Right cardiac atrium (tissue), 5 donors: ENCODE measurements at regions not wholly inside any gene's neighbourhood (a gene's known extent, or its start where the extent isn't known, plus 50 kb on each side); places are given as distances from the start of the nearest gene placed in this dataset.

ENCODE experiments used
- ATAC-seq, 2 donors: fragments of 200-7000 bp; cut with Tn5 transposase; one replicate each; pipeline versions ENCODE4 v1.8.0 to v1.9.1; 2020; ENCODE audit warnings: moderate library complexity in 2 of 2, mild to moderate bottlenecking in 1 of 2
- DNase-seq, 3 donors: peaks; one replicate each; pipeline ENCODE4 v3.0.0-alpha.2; 2020
- H3K27ac ChIP-seq: one replicate; pipeline ENCODE4 v1.5.1; 2013; ENCODE audit warnings: mild to moderate bottlenecking, low read length, control low read depth, moderate library complexity
- H3K27me3 ChIP-seq: one replicate; pipeline ENCODE4 v1.6.1; 2013; ENCODE audit not compliant: control insufficient read depth, insufficient read depth
- H3K4me1 ChIP-seq: one replicate; pipeline ENCODE4 v1.6.1; 2013; ENCODE audit warnings: low read length; ENCODE audit not compliant: control insufficient read depth, insufficient read depth
- H3K4me3 ChIP-seq: one replicate; pipeline ENCODE4 v1.5.1; 2013; ENCODE audit warnings: low read length, control low read depth
- H3K9me3 ChIP-seq: one replicate; pipeline ENCODE4 v1.6.1; 2013; ENCODE audit warnings: low read length; ENCODE audit not compliant: control insufficient read depth
- WGBS: extraction: QIAGEN DNeasy Blood & Tissue Kit; methylation state at CpG from one replicate; pipeline ENCODE4 v1.1.7; 2013; 5-methylcytosine and 5-hydroxymethylcytosine counted together
- intact Hi-C, 4 donors: fragments of 100-400 bp; cut with DNase I; formaldehyde crosslinking; loops; one replicate each; pipeline versions ENCODE4 v1.11.0 to v1.14.0; 2022 to 2023
- donor health status: healthy with polysubstance abuse.
- donor health status: DM: no; HTN: yes; CAD: no.
- donor health status: DM: no; HTN: no; CAD: no.
- donor health status: DM: no; HTN: yes; CAD: no; lungs with severe emphysema.
- donor health status: DM: yes; HTN: yes; CAD: no.

DNA sequence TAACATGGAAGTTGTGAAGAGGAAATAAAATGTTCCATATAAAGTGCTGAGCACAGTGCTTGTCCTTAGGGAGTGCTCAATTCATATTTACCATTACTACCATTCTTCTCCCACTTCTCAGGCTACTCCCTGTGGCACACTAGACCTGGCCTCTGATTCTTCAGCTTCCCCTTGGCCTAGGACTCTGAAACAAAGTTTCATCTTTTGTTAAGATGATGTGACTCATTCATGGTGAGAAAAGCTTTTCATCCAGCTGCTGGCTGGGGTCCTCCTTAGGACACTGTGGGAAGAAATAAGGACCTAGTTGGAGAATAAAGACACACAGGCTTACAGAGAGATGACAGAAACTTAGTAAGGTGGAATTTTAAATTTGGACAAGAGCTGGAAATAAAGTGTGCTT lies 314.8 kb downstream of the CDC5L start:
- peak in 1 of 2 donors; percentile 16 for ATAC-seq
- intact Hi-C loops, result no loop called here
- DNase-seq, result no peak
- Histone ChIP-seq H3K4me1 (no peaks in the 10 kb centered on the region), H3K9me3 (no peaks in the 10 kb centered on the region), H3K27me3 (no peaks in the 10 kb centered on the region), H3K4me3 (no peak overlapping the region), H3K27ac (no peak overlapping the region)

DNA sequence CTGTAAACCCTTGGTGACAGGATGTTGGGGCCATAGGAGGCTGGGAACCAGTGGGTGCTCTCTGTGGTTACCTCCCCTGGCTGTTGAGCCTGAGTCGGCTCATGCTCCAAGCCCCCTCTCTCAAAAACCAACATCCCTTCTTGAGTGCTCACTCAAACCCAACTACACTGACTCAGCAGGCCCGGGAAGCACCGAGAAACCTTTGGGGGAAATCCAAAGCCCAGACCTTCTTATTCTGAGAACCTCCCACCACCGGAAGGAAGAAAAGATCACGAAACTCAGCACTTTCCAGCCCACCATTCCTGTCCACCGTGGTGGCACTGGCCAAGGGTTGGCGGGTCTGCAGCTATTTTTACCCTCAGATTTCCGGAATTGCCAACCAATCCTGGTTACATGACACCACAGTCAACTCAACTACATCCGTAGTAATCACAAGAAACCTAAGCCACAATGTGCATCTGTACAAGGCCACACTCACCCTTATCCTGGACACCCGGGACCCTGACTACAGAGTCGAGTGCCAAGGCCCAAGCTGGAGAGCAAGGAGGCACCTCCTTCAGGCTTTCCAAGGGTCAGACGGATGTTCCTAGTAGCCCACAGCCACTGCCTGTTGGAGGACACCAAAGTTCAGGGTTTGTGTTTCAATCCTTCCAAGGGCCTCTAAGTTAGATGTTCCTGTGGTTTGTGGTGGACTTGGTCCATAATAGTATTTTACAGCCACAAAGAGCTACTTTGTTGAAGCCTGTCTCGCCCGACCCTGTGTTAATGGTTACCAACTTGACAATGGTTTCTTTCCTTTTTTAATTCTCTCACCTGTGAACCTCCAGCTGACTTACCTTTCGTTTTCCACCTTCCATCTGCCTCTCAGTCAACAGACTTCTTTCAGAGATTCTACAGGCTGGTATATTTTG lies 317.0 kb downstream of the CDC5L start:
- H3K4me3 ChIP-seq, result no peak overlapping the region
- no peaks in the 10 kb centered on the region for H3K9me3 ChIP-seq
- H3K27ac ChIP-seq, result no peak overlapping the region
- DNase-seq (no peak), ATAC-seq (no peak)
- H3K4me1 ChIP-seq, result no peaks in the 10 kb centered on the region
- H3K27me3 ChIP-seq, result no peaks in the 10 kb centered on the region
- 90% methylated on average over 15 of the region's 15 CpGs for WGBS
- intact Hi-C loops, result no loop called here

DNA sequence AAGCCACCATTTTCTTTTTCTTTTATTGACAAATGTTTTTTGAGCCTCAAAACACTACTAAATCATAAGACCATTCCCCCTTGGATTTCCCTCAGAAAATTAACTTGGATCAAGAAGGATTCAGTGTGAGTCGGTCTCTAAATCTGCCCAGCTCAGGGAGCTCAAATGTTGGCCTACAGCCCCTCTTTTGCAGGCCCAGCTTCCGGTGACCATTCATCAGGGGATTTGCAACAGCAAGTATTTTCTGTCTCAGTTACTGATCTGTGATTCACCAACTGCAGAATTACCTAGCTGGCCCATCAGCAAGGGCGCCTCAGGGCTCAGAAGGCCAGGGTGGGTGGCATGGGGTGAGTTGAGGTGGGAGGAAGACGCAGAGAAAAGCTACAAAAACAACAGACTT lies 318.1 kb downstream of the CDC5L start:
- no peaks in the 10 kb centered on the region for H3K27me3 ChIP-seq
- DNase-seq, result no peak
- ATAC-seq, result no peak
- no peaks in the 10 kb centered on the region for H3K4me1 ChIP-seq
- no peak overlapping the region for H3K4me3 ChIP-seq
- 87% methylated on average over 4 of the region's 4 CpGs for WGBS
- intact Hi-C loops, result no loop called here
- H3K27ac ChIP-seq, result no peak overlapping the region
- no peaks in the 10 kb centered on the region for H3K9me3 ChIP-seq

DNA sequence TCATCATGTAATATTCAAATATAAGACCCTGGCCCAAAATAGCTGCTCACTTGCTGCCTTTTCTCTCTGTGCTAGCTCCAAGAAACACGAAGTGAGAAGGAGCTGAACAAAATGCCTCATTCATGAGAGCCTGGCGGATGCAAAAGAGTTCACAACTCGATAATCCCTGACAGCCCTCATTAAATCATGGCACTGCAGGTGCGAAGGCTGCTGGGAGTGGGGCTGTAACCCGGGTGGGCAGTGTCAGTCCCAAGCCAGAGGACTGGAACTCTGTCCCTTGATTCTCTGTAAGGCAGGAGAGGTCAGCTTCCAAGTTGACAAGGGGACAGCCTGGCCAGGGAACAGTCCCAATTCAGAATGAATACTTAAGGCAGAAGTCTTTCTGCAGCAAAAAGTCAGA lies 318.5 kb downstream of the CDC5L start:
- Histone ChIP-seq H3K4me3 (no peak overlapping the region), H3K9me3 (no peaks in the 10 kb centered on the region), H3K27me3 (no peaks in the 10 kb centered on the region), H3K27ac (no peak overlapping the region), H3K4me1 (no peaks in the 10 kb centered on the region)
- ATAC-seq (no peak), DNase-seq (no peak)
- intact Hi-C loops, result no loop called here
- WGBS, result 84% methylated on average over 5 of the region's 5 CpGs

DNA sequence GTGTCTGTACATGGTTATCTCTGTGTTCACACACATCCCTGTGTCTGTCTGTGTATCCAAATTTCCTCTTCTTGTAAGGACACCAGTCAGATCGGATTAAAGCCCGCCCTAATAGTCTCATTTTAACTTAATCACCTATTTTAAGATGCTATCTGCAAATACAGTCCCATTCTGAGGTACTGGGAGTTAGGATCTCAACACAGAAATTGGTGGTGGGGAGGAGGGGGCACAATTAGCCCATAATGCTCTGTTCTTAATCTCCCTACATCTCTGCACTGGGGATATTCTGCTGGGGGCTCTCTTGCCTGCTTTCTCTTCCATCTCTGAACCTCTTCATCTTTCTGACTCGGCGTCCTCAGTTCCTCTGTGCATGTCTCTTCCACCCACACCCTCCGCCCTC lies 320.7 kb downstream of the CDC5L start:
- Histone ChIP-seq H3K27ac (no peak overlapping the region), H3K27me3 (no peaks in the 10 kb centered on the region), H3K4me1 (no peaks in the 10 kb centered on the region), H3K4me3 (no peak overlapping the region), H3K9me3 (no peaks in the 10 kb centered on the region)
- WGBS, result 84% methylated on average over 5 of the region's 5 CpGs
- intact Hi-C loops, result no loop called here
- ATAC-seq (no peak), DNase-seq (no peak)

DNA sequence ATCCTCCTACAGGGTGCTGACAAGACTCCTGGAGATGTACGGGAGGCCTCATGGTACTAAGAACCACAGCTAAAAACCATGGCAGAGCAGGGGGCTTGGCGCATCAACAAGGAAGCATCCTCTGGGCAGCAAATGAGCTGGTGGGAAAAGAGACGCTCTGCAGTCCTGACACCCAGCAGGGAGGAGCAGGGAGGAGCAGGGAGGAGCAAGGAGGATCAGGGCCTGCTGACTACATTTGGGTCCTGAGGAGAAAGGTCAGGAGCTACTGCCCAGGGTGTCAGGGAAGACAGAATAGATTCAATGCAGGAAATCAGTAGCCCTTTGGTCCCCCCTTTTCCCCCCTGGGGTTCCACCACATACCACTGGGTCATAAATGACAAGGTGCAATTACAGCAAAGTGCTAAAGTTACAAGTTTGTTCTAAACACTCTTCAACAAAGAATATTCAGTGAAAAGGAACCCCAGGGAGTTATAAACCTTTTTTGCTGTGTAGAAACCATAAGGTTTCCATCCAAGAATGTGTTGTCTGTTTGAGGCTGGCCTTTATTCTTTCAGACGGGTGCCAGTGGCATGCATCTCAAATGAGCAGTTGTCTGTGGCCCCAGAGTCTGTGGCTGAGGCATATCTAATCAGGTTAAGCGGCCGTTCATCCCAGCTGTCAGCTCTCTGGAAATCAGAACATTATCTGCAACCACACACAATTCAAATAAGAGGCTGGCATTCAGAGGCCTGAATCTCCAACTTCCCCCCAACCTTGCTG lies 325.0 kb downstream of the CDC5L start:
- ATAC-seq (no peak), DNase-seq (no peak)
- Histone ChIP-seq H3K4me1 (no peaks in the 10 kb centered on the region), H3K27ac (no peak overlapping the region), H3K9me3 (no peaks in the 10 kb centered on the region), H3K4me3 (no peak overlapping the region), H3K27me3 (no peaks in the 10 kb centered on the region)
- 52% methylated on average over 6 of the region's 6 CpGs for WGBS
- intact Hi-C loops, result no loop called here

DNA sequence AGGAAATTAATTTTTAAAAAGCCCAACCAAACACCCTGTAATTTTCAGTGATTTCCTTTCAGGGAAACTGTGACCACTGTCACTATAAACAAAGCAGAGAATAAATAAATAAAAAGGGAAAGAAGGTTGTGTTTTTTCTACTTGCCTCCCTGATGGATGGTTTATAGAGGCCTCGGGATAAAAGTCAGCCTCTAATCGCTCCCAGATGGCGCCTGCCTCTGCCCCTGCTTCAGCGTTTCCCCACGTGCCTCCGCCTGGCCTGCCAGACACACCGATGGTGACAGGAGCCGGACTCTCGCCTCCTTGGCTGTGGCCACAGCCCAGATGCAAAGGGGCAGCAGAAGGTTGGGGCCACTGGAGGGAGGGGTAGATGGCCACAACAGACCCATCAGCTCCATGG lies 327.7 kb downstream of the CDC5L start:
- DNase-seq (no peak), ATAC-seq (no peak)
- H3K27me3 ChIP-seq, result no peaks in the 10 kb centered on the region
- H3K27ac ChIP-seq, result no peak overlapping the region
- no peak overlapping the region for H3K4me3 ChIP-seq
- 80% methylated on average over 9 of the region's 9 CpGs for WGBS
- no peaks in the 10 kb centered on the region for H3K4me1 ChIP-seq
- intact Hi-C loops, result no loop called here
- H3K9me3 ChIP-seq, result no peaks in the 10 kb centered on the region

DNA sequence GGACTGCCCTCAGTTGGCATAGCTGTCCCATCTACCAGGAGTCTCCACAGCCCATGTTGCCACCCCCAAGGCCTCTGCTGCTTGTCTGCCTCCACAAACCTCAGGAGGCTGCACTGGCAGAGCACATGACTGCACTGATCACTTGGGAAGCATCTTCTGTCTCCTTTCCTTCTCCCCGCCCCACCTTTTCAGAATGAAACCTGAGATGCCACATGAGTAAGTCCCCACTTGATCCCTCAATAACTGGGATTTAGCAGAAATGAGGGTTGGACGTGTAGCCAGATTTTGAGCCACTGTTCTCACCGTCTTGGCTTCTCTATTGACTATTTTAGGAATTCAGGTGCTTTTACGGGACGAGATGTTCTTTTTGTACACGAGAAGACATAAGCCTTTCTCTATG lies 328.4 kb downstream of the CDC5L start:
- WGBS, result 91% methylated on average over 6 of the region's 6 CpGs
- H3K4me3 ChIP-seq, result no peak overlapping the region
- DNase-seq (no peak), ATAC-seq (no peak)
- H3K4me1 ChIP-seq, result no peaks in the 10 kb centered on the region
- no peaks in the 10 kb centered on the region for H3K27me3 ChIP-seq
- H3K27ac ChIP-seq, result no peak overlapping the region
- intact Hi-C loops, result no loop called here
- no peaks in the 10 kb centered on the region for H3K9me3 ChIP-seq

DNA sequence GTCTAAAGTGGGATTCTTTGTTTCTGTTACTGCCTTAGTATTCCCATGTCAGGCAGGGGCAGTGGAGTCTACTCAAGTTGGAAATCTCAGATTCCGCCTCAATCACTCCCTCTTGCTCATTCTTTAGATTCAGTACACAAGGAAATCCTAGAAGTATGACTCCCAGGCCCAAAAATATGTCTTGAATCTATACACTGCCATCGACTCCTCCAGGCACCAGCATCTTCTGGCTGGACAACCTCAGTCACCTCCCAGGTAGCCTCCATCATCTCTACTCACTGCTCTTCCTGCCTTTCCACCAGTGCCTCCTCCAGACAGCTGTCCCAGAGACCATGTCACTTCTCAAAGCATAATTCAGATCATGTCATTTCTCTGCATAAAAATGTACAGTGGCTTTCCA lies 329.9 kb downstream of the CDC5L start:
- no peaks in the 10 kb centered on the region for H3K9me3 ChIP-seq
- intact Hi-C loops, result no loop called here
- no peaks in the 10 kb centered on the region for H3K27me3 ChIP-seq
- WGBS, result 95% methylated on average over 2 of the region's 2 CpGs
- DNase-seq (no peak), ATAC-seq (no peak)
- H3K4me1 ChIP-seq, result no peaks in the 10 kb centered on the region
- no peak overlapping the region for H3K4me3 ChIP-seq
- H3K27ac ChIP-seq, result no peak overlapping the region

DNA sequence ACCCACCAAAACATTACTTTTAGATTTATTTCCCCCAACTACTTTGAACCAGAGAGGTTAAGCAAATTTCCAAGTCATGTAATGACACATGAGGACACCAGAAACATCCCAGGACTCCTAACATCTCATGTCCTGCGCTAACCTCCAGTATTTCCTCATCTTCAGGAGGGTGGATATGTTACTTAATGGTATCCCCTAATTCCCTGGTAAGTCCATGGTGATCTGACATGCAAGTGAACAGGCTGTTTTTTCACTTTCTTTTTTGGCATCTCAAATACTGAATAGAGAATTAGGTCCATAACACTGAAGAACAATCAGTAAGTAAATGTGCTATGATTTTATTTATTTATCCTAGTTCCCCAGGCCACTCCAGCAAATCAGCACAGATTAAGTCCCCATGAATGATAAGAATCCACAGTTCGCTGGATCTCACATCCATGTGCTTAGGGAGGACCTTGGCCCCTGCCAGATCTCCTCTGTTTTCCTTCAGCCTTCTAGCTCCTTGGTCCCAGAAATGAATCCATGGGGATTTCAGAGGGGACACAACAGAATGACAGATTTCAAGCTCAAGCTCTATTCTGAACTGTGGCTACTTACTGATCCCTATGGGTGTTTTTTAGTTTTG lies 334.6 kb downstream of the CDC5L start:
- Histone ChIP-seq H3K27me3 (no peaks in the 10 kb centered on the region), H3K4me3 (no peak overlapping the region), H3K27ac (no peak overlapping the region), H3K9me3 (no peaks in the 10 kb centered on the region), H3K4me1 (peaks cover 6% of the 10 kb centered on the region)
- ATAC-seq (peak; percentile 28 to 91), DNase-seq (peak in 1 of 3 donors; percentile 62)
- intact Hi-C loops, result no loop called here
- WGBS, result 54% methylated on average over 2 of the region's 2 CpGs

DNA sequence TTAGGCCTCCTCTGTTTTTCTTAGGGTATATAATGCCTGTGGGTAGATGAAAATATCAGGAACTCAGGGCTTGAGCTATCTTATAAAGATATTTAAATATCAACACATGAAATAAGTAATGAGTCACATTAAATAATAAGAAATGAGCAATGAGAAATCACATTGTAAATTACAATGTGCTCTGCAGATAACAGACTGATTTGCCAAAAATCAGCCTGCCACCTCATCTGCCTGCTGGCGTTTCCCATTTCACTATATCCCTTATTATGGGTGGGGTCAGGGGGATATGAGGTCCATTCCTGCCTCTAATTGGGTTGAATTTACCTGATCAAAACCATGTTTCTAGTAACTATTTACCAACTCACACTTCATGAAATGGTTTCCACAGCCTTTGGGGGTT lies 335.2 kb downstream of the CDC5L start:
- ATAC-seq (no peak), DNase-seq (no peak)
- no peaks in the 10 kb centered on the region for H3K27me3 ChIP-seq
- WGBS, result 75% methylated on average over 1 of the region's 1 CpG
- peaks cover 6% of the 10 kb centered on the region for H3K4me1 ChIP-seq
- no peak overlapping the region for H3K4me3 ChIP-seq
- H3K9me3 ChIP-seq, result no peaks in the 10 kb centered on the region
- intact Hi-C loops, result no loop called here
- H3K27ac ChIP-seq, result no peak overlapping the region
